PC-9 (cell line): ENCODE measurements at regions not wholly inside any gene's neighbourhood (a gene's known extent, or its start where the extent isn't known, plus 50 kb on each side); places are given as distances from the start of the nearest gene placed in this dataset.

ENCODE experiments used
- EZH2 ChIP-seq: fragments of 200-600 bp; sonication (generic); IDR thresholded peaks from 2 replicates; pipeline ENCODE4 v1.8.0; 2017; ENCODE audit warnings: antibody characterized with exemption, low read depth
- TF ChIP-seq, protein P1 (sequence below): fragments of 200-600 bp; sonication (generic); conservative IDR thresholded peaks from 2 replicates; pipeline ENCODE4 v1.6.1; 2017; ENCODE audit warnings: mixed run types, antibody characterized with exemption, mild to moderate bottlenecking, moderate library complexity

GRCh38 chr13:65864039-65864438, 1366.1 kb downstream of the PCDH9 start:
- TF ChIP-seq EZH2 = no peak
- TF ChIP-seq, protein P1, sequence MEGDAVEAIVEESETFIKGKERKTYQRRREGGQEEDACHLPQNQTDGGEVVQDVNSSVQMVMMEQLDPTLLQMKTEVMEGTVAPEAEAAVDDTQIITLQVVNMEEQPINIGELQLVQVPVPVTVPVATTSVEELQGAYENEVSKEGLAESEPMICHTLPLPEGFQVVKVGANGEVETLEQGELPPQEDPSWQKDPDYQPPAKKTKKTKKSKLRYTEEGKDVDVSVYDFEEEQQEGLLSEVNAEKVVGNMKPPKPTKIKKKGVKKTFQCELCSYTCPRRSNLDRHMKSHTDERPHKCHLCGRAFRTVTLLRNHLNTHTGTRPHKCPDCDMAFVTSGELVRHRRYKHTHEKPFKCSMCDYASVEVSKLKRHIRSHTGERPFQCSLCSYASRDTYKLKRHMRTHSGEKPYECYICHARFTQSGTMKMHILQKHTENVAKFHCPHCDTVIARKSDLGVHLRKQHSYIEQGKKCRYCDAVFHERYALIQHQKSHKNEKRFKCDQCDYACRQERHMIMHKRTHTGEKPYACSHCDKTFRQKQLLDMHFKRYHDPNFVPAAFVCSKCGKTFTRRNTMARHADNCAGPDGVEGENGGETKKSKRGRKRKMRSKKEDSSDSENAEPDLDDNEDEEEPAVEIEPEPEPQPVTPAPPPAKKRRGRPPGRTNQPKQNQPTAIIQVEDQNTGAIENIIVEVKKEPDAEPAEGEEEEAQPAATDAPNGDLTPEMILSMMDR = no peak
